GM23338 (cell line): ENCODE measurements at regions not wholly inside any gene's neighbourhood (a gene's known extent, or its start where the extent isn't known, plus 50 kb on each side); places are given as distances from the start of the nearest gene placed in this dataset.

ENCODE experiments used
- ATAC-seq: fragments of 200-7000 bp; cut with Tn5 transposase; 3 replicates; pipeline ENCODE4 v1.9.1; 2020
- DNase-seq: peaks from one replicate; pipeline ENCODE4 v3.0.0-alpha.2; 2015; ENCODE audit warnings: low spot score
- H2AFZ ChIP-seq: fragments of 200-600 bp; sonication (generic); 2 replicates; pipeline ENCODE4 v1.8.0; 2016; ENCODE audit warnings: antibody characterized with exemption, mild to moderate bottlenecking, moderate library complexity
- H3F3A ChIP-seq: fragments of 200-600 bp; sonication (generic); replicated peaks from 2 replicates; pipeline ENCODE4 v1.8.0; 2017; ENCODE audit warnings: antibody characterized with exemption, mixed run types, low read depth
- H3K27ac ChIP-seq: fragments of 200-600 bp; sonication (generic); 2 replicates; pipeline ENCODE4 v1.6.1; 2016; ENCODE audit warnings: low read depth
- H3K27me3 ChIP-seq: fragments of 200-600 bp; sonication (generic); 2 replicates; pipeline ENCODE4 v1.8.0; 2016; ENCODE audit warnings: mild to moderate bottlenecking, mixed run types, moderate library complexity; ENCODE audit not compliant: insufficient read depth
- H3K36me3 ChIP-seq: fragments of 200-600 bp; sonication (generic); 2 replicates; pipeline ENCODE4 v1.8.0; 2016; ENCODE audit warnings: mild to moderate bottlenecking; ENCODE audit not compliant: insufficient read depth
- H3K4me1 ChIP-seq: fragments of 200-600 bp; sonication (generic); 2 replicates; pipeline ENCODE4 v1.8.0; 2016; ENCODE audit warnings: mild to moderate bottlenecking, moderate library complexity; ENCODE audit not compliant: insufficient read depth
- H3K4me2 ChIP-seq: fragments of 200-600 bp; sonication (generic); 2 replicates; pipeline ENCODE4 v1.7.1; 2017; ENCODE audit warnings: mixed run types
- H3K4me3 ChIP-seq: fragments of 200-600 bp; sonication (generic); 2 replicates; pipeline ENCODE4 v1.6.1; 2016; ENCODE audit warnings: mixed run types
- H3K79me2 ChIP-seq: fragments of 200-600 bp; sonication (generic); replicated peaks from 2 replicates; pipeline ENCODE4 v1.8.0; 2017; ENCODE audit warnings: mild to moderate bottlenecking; ENCODE audit not compliant: insufficient read depth
- H3K9me2 ChIP-seq: fragments of 200-600 bp; sonication (generic); 2 replicates; pipeline ENCODE4 v1.8.0; 2017; ENCODE audit not compliant: insufficient read depth
- H4K20me1 ChIP-seq: fragments of 200-600 bp; sonication (generic); replicated peaks from 2 replicates; pipeline ENCODE4 v1.8.0; 2017; ENCODE audit warnings: mild to moderate bottlenecking; ENCODE audit not compliant: insufficient read depth
- H3K27ac Mint-ChIP-seq: 2 replicates; pipeline ENCODE4 v1.8.0; 2020; ENCODE audit warnings: inconsistent platforms, mild to moderate bottlenecking, moderate library complexity, mixed read lengths
- H3K27me3 Mint-ChIP-seq: 3 replicates; pipeline ENCODE4 v1.8.0; 2022; ENCODE audit warnings: low read depth, mild to moderate bottlenecking, moderate library complexity, mixed read lengths, inconsistent platforms; ENCODE audit not compliant: insufficient read depth, poor library complexity
- H3K36me3 Mint-ChIP-seq: 3 replicates; pipeline ENCODE4 v1.8.0; 2021; ENCODE audit warnings: low read depth, mild to moderate bottlenecking, inconsistent platforms, moderate library complexity, mixed read lengths
- H3K4me1 Mint-ChIP-seq: 3 replicates; pipeline ENCODE4 v1.8.0; 2020; ENCODE audit warnings: mild to moderate bottlenecking, inconsistent platforms, mixed read lengths
- H3K4me3 Mint-ChIP-seq: 3 replicates; pipeline ENCODE4 v1.8.0; 2021; ENCODE audit warnings: moderate library complexity, mild to moderate bottlenecking, inconsistent platforms, mixed read lengths
- H3K9me3 Mint-ChIP-seq: 3 replicates; pipeline ENCODE4 v1.8.0; 2020; ENCODE audit warnings: moderate library complexity, mild to moderate bottlenecking, inconsistent platforms, mixed read lengths
- CREB1 ChIP-seq: fragments of 250-450 bp; sonication (Bioruptor Pico); IDR thresholded peaks from 2 replicates; pipeline ENCODE4 v1.5.0; 2020; ENCODE audit warnings: low read depth, mild to moderate bottlenecking, moderate library complexity
- EZH2 ChIP-seq: fragments of 200-600 bp; sonication (generic); IDR thresholded peaks from one replicate; pipeline ENCODE4 v1.8.0; 2017; ENCODE audit warnings: antibody characterized with exemption, mild to moderate bottlenecking, low read depth; ENCODE audit not compliant: unreplicated experiment
- JUNB ChIP-seq: IDR thresholded peaks from one replicate; pipeline ENCODE4 v1.6.1; 2016; ENCODE audit warnings: antibody characterized with exemption; ENCODE audit not compliant: unreplicated experiment
- STAT1 ChIP-seq: IDR thresholded peaks from one replicate; pipeline ENCODE4 v1.6.1; 2016; ENCODE audit warnings: antibody characterized with exemption; ENCODE audit not compliant: unreplicated experiment
- TF ChIP-seq, protein P1 (sequence below): IDR thresholded peaks from one replicate; pipeline ENCODE4 v1.6.1; 2018; ENCODE audit warnings: antibody characterized with exemption; ENCODE audit not compliant: unreplicated experiment
- TF ChIP-seq, protein P2 (sequence below), 2 experiments: fragments of 200-600 bp in 1 of 2; sonication (generic) in 1 of 2; conservative IDR thresholded peaks; 2 replicates each; pipeline versions ENCODE4 v1.5.1 to v1.6.1; 2016 to 2017; ENCODE audit warnings: antibody characterized with exemption in 2 of 2, low read depth in 2 of 2, mild to moderate bottlenecking in 2 of 2, moderate library complexity in 1 of 2

DNA sequence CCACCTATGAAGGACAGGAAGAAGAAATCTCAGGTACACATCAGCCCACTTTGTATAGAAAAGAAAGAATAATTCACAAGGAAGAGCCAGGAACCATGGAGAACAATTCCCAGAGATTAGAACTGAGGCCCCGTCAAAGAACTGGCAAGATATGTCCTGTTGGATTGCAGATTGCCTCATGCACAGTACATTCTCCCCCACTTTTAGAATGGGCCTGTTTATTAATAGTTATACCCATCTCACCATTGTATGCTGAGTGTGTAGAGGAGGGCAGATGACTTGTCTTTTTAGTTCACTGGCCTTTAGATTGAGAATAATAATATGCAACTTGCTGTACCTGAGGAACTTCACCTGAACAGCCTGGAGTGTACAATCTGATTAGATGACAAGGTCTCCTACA lies 315.6 kb upstream of the HAND2 start:
- H3K9me3 Mint-ChIP-seq = peaks cover 15% of the 10 kb centered on the region
- H2AFZ ChIP-seq = no peak overlapping the region
- H3K27me3 ChIP-seq = no peaks in the 10 kb centered on the region
- H3K36me3 Mint-ChIP-seq = peaks cover 6% of the 10 kb centered on the region; the same call in 2 of the 3 replicates
- H3K9me2 ChIP-seq = 0 out of 2 replicates have a peak, but pooled peaks cover 7% of the 10 kb centered on the region
- DNase-seq (no peak), ATAC-seq (no peak)
- H4K20me1 ChIP-seq = no peaks in the 10 kb centered on the region
- no peaks in the 10 kb centered on the region for H3K27me3 Mint-ChIP-seq
- H3K79me2 ChIP-seq = no peaks in the 10 kb centered on the region
- no peak overlapping the region for H3K4me3 ChIP-seq
- TF ChIP-seq EZH2 = no peak
- TF ChIP-seq, protein P1, sequence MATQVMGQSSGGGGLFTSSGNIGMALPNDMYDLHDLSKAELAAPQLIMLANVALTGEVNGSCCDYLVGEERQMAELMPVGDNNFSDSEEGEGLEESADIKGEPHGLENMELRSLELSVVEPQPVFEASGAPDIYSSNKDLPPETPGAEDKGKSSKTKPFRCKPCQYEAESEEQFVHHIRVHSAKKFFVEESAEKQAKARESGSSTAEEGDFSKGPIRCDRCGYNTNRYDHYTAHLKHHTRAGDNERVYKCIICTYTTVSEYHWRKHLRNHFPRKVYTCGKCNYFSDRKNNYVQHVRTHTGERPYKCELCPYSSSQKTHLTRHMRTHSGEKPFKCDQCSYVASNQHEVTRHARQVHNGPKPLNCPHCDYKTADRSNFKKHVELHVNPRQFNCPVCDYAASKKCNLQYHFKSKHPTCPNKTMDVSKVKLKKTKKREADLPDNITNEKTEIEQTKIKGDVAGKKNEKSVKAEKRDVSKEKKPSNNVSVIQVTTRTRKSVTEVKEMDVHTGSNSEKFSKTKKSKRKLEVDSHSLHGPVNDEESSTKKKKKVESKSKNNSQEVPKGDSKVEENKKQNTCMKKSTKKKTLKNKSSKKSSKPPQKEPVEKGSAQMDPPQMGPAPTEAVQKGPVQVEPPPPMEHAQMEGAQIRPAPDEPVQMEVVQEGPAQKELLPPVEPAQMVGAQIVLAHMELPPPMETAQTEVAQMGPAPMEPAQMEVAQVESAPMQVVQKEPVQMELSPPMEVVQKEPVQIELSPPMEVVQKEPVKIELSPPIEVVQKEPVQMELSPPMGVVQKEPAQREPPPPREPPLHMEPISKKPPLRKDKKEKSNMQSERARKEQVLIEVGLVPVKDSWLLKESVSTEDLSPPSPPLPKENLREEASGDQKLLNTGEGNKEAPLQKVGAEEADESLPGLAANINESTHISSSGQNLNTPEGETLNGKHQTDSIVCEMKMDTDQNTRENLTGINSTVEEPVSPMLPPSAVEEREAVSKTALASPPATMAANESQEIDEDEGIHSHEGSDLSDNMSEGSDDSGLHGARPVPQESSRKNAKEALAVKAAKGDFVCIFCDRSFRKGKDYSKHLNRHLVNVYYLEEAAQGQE = no peak
- no peak for TF ChIP-seq STAT1
- no peak for TF ChIP-seq CREB1 (CRISPR knock-in tag)
- TF ChIP-seq, protein P2, sequence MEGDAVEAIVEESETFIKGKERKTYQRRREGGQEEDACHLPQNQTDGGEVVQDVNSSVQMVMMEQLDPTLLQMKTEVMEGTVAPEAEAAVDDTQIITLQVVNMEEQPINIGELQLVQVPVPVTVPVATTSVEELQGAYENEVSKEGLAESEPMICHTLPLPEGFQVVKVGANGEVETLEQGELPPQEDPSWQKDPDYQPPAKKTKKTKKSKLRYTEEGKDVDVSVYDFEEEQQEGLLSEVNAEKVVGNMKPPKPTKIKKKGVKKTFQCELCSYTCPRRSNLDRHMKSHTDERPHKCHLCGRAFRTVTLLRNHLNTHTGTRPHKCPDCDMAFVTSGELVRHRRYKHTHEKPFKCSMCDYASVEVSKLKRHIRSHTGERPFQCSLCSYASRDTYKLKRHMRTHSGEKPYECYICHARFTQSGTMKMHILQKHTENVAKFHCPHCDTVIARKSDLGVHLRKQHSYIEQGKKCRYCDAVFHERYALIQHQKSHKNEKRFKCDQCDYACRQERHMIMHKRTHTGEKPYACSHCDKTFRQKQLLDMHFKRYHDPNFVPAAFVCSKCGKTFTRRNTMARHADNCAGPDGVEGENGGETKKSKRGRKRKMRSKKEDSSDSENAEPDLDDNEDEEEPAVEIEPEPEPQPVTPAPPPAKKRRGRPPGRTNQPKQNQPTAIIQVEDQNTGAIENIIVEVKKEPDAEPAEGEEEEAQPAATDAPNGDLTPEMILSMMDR (conservative IDR thresholded peaks at IDR 0.05; ENCODE audit: low read depth in 2 of 2) = no peak
- no peak overlapping the region for H3K4me2 ChIP-seq
- no peaks in the 10 kb centered on the region for H3F3A ChIP-seq
- no peaks in the 10 kb centered on the region for H3K4me1 Mint-ChIP-seq
- H3K27ac Mint-ChIP-seq = no peak overlapping the region
- H3K27ac ChIP-seq = no peak overlapping the region
- no peaks in the 10 kb centered on the region; the same call in 1 of the 2 replicates for H3K36me3 ChIP-seq
- H3K4me3 Mint-ChIP-seq = no peak overlapping the region
- H3K4me1 ChIP-seq = no peaks in the 10 kb centered on the region

DNA sequence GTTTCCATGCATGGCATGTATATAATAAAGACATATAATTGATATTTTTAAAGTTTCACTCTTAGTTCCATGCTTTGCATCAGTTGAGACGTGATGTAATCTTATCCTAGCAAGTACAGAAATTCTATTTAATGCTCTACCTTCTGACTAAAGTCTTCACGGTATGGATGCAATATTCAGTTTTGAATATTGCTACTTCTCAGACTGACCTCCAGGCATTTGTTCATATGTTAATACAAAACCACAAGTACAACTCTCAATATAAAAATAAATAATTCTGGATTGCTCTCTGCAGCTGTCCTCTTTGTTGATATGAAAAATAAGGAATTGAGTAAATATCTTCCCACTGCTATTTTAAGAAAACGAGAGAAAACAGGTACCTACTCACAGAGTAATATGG lies 309.8 kb upstream of the HAND2 start:
- ATAC-seq (no peak), DNase-seq (no peak)
- Mint-ChIP-seq H3K4me1 (peaks cover 8% of the 10 kb centered on the region), H3K27ac (no peak overlapping the region), H3K36me3 (peaks cover 6% of the 10 kb centered on the region; the same call in 2 of the 3 replicates), H3K4me3 (no peak overlapping the region), H3K27me3 (peaks cover 2% of the 10 kb centered on the region), H3K9me3 (peaks cover 15% of the 10 kb centered on the region)
- Histone ChIP-seq H3K79me2 (no peaks in the 10 kb centered on the region), H3K36me3 (no peaks in the 10 kb centered on the region; the same call in 1 of the 2 replicates), H3K4me1 (0 out of 2 replicates have a peak, but pooled peaks cover 6% of the 10 kb centered on the region), H3K27me3 (no peaks in the 10 kb centered on the region), H3K27ac (no peak overlapping the region), H2AFZ (no peak overlapping the region), H3K9me2 (0 out of 2 replicates have a peak, but pooled peaks cover 7% of the 10 kb centered on the region), H3K4me3 (no peak overlapping the region), H3K4me2 (no peak overlapping the region), H3F3A (no peaks in the 10 kb centered on the region), H4K20me1 (no peaks in the 10 kb centered on the region)
- no peak for TF ChIP-seq EZH2
- no peak for TF ChIP-seq JUNB
